NCI-H2107 (cell line): ENCODE measurements at regions not wholly inside any gene's neighbourhood (a gene's known extent, or its start where the extent isn't known, plus 50 kb on each side); places are given as distances from the start of the nearest gene placed in this dataset.
"Not testable (repeated sequence)": the region's sequence is repeated elsewhere in the genome, so short reads cannot be mapped to it uniquely, and the experiment has no call there.

ENCODE experiments used
- DNase-seq: peaks from one replicate; lab custom pipeline; 2025; lab: John Stamatoyannopoulos, UW

DNA sequence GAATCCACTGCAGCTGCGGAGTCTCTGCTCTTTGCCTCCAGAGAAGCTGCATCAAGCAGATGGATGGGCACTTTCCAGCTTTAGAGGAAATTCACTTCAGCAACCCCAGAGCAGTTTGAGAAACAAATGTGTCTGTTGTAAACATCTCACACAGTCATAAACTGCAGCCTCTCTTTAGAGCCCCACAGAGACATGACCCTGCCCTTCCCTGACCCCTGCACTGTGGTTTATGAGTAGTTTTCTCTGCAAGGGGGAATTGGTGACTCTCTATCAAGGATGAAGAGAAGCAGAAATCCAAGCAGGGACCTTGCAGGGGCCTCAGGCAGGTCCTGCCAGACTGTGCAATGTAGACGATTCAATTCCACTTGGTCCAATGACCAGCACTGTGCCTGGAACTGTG, 160.2 kb downstream of the SH2D4B start:
- no peak for DNase-seq

DNA sequence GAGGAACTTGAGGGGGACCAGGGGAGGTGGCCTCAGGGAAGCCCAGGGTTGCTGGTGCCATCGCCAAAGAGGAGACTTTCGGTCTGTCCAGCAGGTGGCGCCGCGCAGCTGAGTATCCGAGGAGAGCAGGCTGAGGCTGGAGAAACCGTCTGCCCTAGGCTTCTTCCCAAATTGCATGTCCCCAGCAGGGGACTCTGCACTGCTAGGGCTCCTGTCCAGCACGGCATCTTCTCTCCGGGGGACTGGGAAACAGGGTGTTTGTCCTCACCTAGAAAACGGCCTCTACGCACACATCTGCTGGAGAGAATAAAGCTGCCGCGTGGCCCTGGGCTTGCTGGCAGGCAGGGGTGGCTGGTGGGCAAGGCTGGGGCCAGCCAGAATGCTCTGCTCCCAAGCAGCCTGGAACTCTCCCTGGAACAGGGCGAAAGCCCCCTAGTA, 161.9 kb downstream of the SH2D4B start:
- DNase-seq, result peak; percentile 9

DNA sequence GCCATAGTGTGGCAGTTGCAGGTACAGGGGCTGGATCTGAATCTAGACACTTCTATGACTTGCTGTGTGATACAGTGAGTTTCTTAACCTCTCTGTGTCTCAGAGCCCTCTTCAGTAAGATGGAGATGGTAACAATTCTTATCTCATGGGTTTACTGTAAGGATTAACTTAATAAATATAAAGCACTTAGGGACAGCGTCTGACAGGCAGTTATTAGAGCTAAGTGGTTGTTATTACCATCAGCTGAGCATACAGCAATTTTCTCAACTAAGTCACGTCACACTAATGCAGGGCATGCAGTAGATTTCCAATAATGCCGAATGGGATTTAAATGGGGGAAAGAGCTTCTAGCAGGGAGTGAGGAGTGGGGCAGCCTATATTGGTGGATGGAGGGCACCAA, 162.6 kb downstream of the SH2D4B start:
- no peak for DNase-seq

DNA sequence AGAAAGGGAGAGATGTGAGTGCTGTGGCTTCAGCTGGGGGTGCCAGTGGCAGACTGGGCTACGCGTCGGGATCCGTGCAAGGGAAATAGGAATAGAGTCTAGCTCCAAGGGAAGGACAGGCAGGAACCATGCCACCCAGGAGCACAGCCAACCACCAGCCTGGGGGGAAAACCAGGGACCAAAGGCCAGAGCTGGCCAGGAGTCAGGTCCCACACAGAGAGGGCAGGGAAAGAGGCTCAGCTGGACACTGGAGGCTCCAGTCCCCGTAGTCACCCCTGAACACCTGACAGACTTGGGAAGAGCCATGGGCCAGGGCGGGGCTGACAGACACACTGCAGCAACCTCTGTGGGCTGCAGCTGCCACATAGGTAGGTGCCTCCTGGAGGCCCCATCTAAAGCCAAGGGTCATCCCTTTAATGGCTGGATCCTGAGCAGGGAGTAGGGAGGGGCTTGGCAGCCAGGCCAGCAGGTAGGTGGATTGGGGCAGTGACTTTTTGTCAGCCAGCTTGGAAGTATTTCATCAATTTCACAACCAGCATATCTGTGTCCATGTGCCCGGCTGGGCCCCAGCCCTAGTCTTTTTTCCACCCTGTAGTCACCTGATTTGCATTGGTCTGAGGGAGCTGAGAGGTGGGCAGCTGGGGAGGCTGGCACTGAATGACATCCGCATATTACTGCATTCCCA, 163.2 kb downstream of the SH2D4B start:
- DNase-seq, result no peak

DNA sequence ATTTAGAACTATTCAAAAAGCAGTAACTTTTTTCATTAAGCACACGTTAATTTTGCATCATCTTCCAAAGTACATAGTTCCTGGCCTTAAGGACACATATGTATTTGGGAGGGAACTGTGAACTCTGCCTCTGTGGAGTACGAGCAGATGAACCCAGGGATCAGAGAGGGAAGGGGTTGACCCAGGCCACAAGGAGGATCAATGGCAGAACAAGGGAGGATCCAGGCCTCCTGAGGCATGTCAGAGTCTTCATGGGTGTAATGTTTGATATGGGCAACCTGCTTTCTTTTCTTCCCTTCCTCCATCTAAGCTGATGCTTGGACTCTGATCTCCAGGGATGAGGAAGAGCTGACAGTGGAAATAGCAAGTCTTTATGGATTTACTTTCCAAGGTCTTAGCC, 164.0 kb downstream of the SH2D4B start:
- DNase-seq, result no peak

DNA sequence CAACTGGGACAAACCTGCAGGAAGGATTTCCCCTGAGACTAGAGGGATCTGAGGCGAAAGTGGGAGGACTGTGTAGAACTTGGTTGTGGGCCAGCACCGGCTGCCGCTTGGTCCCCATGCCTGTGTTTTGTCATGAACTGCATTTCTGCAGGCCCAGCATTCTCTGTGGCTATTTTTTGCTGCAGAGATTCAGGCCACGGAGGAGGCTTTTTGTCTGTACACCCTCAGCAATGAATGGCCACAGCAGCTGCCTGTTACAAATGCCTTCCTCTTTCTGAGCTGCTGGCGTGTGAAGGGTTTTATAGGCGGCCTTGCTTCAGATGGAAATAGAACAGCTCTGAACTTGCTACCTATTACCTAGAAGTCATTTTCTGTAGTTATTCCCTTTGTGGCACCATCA, 164.4 kb downstream of the SH2D4B start:
- no peak for DNase-seq

DNA sequence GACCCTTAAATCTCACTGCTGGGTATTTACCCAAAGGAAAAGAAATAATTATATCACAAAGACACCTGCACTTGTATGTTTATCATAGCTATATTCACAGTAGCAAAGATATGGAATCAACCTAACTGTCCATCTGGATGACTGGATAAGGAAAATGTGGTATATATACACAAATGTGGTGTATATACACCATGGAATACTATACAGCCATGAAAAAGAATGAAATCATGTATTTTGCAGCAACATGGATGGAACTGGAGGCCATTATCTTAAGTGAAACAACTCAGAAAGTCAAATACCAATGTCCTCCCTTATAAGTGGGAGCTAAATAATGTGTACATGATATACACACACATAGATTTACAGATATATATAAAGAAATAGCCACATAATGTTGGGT, 168.2 kb downstream of the SH2D4B start:
- no peak for DNase-seq

DNA sequence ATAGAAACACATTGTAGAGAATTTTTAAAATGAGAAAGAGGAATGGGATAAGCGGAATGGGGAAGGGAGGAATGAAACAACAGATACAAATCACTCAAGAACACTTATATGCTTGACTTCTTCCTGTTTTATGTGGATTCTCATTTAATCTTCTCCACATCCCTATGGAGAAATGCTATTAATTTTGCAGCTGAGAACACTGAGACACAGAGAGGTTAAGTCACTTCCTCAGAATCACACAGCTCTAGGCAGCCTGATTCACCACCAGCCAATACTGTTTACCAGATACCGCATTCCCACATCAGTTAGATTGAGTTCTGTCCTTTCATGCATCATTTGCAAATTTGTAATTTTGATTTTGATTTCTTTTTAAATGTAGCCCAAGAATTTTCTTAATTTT, 170.5 kb downstream of the SH2D4B start:
- DNase-seq, result no peak

DNA sequence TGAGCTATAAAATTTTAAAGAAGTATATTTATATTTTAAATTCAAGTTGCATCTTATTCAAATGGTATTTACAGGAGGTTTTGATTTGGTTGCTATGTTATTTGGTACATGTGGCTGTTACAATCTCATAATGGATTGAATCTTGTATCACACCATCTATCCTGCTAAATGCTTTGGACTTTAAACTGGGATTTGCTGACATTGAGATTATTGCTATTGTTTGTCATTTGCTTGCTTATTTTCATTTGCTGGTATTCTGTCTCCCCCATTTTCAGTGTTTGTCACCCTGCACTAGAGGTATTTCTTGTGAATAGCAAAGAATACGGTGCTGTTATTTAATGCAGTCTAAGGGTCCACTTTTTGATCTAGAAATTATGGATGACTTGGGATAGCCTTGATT, 171.1 kb downstream of the SH2D4B start:
- DNase-seq, result no peak

DNA sequence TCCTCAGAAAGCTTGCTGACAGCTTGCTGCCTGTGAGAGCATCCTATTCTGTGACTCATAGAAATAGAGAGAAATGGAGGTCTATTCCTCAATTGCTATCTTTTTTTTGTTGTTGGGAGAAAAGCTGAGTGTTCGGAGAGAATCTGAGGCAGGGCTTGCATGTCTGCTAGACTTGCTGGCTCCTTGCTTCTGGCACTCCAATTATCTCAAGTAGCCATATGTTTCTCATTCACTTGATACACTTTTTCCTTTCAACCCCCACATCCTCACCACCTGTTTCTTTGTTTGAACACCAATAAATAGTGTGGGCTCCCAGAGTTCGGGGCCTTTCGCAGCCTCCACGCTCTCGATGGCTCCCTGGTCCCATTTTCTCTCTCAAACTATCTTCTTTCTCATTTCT, 172.2 kb downstream of the SH2D4B start:
- no peak for DNase-seq

DNA sequence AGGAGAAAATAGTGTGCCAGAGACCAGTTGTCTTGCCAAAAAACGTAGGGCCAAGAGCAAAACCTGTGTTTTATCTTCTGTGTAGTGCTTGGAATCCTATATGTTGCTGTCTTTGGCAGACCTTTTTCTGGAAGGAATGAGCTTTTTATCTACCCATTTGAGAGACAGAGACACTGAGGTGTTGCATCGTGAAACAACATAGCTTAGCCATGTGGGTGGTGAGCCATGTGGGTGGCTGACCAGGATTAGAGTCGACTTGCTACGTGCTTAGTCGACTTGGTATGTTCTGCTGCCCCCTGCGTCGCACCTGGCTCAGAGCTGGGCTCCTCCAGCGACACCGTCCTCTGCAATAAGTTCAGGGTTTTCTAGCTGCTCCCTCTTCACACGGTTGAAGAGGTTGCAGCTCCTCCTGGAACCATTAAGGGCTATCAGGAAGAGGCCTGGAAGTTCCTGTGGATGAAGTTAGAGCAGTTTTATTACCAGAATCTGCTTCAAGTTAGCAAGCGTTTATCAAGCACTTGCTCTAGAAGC, 175.8 kb downstream of the SH2D4B start:
- DNase-seq, result no peak

DNA sequence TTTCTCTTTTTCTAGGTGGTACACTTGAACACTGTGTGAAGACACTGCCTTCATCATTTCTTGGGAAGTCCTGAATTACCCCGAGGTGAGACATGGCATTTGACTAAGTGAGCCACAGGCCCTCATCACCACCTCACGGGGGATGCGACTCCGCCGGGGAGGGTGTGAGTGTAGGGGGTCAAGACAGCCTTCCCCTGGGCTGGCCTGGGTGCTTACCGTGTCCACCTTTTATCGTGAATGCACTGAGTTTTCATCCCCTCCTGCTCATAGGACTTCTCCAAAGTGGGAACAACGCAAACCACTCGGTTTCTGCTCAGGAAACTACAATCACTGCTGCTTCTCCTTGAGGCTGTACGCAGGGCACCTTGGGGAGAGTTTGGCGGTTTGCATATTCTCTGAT, 176.9 kb downstream of the SH2D4B start:
- DNase-seq, result no peak

DNA sequence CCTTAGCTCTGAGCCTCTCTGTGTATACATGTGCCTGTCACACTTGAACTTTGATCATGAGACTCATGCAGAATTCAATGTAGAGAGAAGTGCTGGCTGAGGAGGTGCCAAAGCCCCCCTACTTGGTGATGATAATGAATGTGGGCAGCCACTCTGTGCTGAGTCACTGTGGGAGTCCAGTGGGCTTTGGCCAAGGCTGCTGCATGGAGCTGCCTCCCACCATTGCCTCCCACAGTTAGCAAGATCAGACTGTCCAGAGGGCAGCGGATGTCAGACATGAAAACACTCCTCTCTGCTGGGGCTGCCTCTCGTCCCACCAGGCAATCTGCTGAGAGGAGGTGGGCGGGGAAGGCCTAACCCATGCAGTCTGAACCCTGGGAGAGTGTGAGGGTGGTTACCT, 180.3 kb downstream of the SH2D4B start:
- no peak for DNase-seq

DNA sequence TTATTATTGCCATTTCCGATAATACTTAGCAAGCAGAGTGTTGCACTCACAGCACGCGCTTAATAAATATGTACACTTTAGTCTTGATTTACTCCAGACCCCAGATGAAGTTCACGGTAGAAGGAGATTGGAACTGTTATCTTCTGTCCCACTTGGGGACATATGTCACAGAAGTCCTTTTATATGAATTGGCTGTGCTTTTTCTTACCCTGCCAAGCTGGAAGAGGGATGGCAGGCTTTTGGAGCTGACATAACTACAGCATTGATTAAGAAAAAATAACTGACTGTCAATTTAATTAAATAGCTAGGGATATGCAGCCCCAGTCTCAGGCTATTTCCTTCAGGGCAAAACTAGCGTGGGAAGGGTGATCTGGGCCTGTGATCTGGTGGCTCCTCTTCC, 182.2 kb downstream of the SH2D4B start:
- DNase-seq, result no peak

DNA sequence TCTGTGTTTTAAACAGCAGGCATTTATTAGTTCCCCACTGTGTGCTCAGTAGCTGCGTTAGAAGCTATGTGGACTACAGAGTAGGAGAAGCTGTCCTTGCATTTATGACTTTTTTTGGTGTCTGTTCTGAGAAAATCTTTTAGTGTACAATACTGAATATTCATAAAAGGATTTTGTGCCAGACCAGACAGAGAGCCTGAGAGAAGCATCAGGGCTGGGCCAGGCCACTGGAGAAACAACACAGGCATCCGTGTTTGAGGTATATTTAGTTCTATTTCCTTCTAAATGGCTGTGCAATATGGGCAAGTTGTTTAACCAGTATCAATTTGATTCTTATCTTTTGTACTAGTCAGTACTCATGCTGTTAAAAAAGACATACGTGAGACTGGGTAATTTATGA, 182.8 kb downstream of the SH2D4B start:
- no peak for DNase-seq

DNA sequence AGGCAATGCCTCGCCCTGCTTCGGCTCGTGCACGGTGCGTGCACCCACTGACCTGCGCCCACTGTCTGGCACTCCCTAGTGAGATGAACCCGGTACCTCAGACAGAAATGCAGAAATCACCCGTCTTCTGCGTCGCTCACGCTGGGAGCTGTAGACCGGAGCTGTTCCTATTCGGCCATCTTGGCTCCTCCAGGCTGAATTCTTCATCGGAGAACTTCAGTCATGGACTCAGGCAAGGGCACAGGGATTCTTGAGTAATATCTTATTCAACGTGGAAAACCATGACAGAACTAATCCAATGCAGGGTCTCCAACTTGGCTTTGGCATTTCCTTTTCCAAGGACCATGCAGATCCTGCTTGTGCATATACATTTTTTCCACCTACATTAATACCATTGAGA, 190.7 kb downstream of the SH2D4B start:
- DNase-seq, result not testable (repeated sequence)

DNA sequence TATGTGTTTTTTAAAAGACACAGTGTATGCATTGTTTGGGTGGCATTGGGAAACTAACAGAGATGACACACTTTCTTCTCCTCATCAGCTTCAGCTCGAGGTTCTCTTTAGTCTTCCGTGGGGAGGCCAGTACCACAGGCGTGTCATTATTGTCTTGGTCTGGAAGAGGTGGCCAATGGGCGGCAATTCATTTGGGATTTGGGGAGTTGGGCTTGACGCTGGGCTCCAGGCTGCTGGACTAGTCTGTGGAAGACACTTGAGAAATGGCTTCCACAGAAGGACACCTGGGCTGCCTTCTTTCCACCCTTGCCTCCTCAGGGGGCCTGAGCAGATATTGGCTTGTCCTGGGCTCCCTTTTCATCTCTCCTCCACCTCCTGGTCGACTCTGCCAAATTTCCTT, 192.2 kb downstream of the SH2D4B start:
- DNase-seq, result no peak

DNA sequence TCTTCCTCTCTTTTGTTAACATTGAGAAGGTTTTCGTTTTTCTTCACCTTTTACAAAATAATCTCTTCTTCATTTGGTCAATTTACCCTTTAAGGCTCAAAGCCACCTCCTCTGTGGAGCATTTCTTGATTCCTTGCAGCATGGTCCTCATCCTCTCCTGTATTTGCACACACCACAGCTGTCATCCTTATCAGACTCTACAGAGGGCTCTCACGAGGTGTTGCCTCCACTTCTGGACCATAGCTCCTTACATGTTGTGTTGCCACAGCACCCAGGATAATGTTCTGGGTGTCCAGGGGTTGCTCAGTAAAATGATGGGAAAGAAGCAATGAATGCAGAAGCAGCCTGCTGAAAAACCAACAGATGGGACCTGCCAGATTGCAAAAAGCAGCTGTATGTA, 192.8 kb downstream of the SH2D4B start:
- no peak for DNase-seq

DNA sequence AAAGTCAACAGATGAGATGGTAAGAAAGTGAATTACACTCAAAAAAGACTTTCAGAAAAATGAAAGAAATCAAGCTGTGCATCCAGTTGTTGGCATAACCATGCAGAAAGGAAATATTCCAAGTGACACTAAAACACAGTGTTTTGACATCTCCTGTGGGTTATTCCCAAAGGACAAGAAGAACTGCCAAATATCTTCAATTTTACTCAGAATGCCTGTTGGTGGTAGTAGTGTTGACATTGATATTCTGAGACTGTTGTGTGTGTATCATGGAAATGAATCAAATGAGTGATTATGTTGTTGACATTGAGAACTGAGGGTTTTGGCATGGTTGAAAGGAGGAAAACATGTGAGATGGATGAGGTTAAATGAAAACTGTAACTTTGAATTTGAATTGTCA, 196.9 kb downstream of the SH2D4B start:
- no peak for DNase-seq

DNA sequence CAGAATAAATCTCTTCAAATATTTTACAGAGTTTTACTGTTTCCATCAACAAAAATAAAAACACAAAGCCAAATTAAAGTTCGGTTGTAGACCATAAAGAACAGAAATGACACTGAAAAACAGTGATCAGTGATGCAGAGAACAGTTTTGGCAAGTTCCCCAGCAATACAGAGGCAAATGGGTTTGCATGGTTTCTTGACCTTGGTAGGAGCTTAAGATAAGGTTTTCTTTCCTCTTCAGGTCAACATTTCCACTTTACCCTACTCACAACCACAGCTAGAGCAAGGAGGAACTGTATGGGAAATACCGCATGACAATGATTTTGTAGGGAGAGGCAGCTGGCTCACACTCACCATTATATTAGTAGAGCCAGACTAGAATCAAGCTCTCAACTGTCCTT, 199.5 kb downstream of the SH2D4B start:
- DNase-seq, result no peak

DNA sequence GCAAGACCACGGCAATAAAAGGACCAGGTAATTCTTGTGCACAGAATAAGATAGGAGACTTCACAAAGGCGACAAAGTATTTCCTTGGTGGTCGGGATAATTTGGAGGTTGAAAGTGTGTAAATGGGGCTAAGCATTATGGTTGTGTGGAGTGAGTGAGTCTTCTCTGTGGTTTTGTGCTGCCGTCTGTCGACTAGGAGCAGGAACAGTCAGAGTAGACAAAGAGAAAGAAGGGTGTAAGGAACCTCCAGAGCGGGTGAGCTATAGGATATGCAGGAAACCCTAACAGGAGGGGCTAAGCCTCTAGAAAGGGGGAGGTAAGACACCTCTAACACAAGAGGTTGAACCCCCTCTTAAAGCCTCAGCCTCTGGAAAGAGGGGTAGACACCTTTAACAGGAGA, 201.6 kb downstream of the SH2D4B start:
- no peak for DNase-seq

DNA sequence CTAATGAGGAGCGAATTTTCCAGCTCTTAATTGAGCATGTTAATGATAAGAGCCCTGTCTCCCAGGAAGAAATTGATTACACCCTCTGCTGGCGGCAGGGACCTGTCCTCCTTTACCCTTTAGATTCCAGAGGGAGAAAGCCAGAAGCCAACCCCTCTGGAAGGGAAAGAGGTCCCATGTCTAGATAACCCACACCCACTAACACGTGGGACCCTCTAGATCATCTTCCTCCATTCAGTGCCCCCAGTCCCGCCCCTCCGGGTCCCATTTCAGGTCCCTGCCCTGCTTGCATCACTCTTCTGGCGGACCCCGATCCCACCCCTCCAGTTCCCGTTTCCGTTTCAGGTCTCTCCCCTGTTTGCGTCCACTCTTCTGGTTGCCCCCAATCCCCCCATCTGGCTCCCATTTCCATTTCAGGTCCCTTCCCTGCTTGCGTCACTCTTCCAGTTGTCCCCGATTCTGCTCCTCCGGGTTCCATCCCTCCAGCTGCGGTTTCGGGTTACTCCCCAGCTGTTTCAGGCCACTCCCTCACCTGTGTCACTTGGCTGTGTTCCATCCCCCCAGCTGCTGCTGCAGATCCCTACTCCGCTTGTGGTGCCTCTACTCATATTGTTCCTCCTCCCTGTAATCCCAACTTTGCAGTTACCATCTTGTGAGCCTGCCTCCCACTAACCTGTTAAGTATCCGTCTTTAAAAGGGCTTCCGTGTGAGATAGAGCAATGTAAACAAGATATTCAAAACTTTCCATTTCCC, 202.4 kb downstream of the SH2D4B start:
- no peak for DNase-seq

DNA sequence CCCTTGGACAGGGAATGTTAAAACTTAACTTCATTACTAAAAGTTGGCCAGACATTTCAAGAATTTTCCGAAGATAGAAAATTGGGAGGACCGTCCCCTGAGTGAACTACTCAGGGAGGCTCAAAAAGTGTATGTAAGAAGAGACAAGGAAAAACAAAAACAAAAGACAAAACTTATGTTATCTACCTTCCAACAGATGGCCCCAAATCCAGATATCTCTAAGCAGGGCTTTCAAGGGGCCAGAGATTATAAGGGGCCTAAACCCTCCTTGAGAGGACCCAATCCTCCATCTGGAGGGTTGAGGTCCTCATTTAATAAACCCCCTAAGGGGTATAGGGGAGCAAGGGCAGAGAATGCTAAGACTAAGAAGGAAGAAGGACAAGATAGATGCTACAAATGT, 203.6 kb downstream of the SH2D4B start:
- no peak for DNase-seq

DNA sequence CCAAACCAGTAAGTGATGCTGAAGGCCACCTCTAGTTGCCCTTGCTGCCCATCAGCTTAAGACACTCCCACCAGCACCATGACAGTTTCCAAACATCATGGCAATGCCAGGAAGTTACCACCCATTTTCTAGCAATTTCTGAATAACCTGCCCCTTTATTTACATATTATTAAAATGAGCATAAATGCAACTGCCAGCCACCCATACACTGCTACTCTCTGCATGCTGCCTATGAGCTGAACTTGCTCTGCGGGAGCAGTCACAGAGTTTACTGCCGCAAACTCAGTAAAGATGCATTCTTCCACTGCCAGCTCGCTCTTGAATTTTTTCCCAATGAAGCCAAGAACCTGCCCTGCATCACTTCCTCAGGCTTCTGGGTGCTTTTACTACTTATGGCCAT, 212.6 kb downstream of the SH2D4B start:
- no peak for DNase-seq
